ENCODE measurements at regions not wholly inside any gene's neighbourhood (a gene's known extent, or its start where the extent isn't known, plus 50 kb on each side); places are given as distances from the start of the nearest gene placed in this dataset.

- TF ChIP-seq POLR2AphosphoS5 (IDR thresholded peaks at IDR 0.05; ENCODE audit: insufficient read depth in 1 of 2, low read depth in 1 of 2): no peak
- TF ChIP-seq, protein P1, sequence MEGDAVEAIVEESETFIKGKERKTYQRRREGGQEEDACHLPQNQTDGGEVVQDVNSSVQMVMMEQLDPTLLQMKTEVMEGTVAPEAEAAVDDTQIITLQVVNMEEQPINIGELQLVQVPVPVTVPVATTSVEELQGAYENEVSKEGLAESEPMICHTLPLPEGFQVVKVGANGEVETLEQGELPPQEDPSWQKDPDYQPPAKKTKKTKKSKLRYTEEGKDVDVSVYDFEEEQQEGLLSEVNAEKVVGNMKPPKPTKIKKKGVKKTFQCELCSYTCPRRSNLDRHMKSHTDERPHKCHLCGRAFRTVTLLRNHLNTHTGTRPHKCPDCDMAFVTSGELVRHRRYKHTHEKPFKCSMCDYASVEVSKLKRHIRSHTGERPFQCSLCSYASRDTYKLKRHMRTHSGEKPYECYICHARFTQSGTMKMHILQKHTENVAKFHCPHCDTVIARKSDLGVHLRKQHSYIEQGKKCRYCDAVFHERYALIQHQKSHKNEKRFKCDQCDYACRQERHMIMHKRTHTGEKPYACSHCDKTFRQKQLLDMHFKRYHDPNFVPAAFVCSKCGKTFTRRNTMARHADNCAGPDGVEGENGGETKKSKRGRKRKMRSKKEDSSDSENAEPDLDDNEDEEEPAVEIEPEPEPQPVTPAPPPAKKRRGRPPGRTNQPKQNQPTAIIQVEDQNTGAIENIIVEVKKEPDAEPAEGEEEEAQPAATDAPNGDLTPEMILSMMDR (IDR thresholded peaks at IDR 0.05): no peak
Measured at GRCh38 chr2:140011287-140011686, 1231.1 kb upstream of the NXPH2 start.

Measured in vagina (tissue), 2 donors.